ENCODE measurements at regions not wholly inside any gene's neighbourhood (a gene's known extent, or its start where the extent isn't known, plus 50 kb on each side); places are given as distances from the start of the nearest gene placed in this dataset.

- TF ChIP-seq, protein P1, sequence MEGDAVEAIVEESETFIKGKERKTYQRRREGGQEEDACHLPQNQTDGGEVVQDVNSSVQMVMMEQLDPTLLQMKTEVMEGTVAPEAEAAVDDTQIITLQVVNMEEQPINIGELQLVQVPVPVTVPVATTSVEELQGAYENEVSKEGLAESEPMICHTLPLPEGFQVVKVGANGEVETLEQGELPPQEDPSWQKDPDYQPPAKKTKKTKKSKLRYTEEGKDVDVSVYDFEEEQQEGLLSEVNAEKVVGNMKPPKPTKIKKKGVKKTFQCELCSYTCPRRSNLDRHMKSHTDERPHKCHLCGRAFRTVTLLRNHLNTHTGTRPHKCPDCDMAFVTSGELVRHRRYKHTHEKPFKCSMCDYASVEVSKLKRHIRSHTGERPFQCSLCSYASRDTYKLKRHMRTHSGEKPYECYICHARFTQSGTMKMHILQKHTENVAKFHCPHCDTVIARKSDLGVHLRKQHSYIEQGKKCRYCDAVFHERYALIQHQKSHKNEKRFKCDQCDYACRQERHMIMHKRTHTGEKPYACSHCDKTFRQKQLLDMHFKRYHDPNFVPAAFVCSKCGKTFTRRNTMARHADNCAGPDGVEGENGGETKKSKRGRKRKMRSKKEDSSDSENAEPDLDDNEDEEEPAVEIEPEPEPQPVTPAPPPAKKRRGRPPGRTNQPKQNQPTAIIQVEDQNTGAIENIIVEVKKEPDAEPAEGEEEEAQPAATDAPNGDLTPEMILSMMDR (IDR thresholded peaks at IDR 0.05) = no peak
- ChIA-PET POLR2A (no interaction called here), CTCF (no interaction called here)
- H3K4me1 Mint-ChIP-seq = peaks cover 4% of the 10 kb centered on the region
- no peak overlapping the region for H3K4me3 Mint-ChIP-seq
- DNase-seq (no peak), ATAC-seq (ENCODE audit: low read depth) (no peak)
- no peaks in the 10 kb centered on the region for H3K36me3 Mint-ChIP-seq (ENCODE audit: low read depth)
- H3K9me3 Mint-ChIP-seq = no peaks in the 10 kb centered on the region
- H3K27ac Mint-ChIP-seq = no peak overlapping the region
- intact Hi-C loops (cut with micrococcal nuclease) = no loop called here
- H3K27me3 Mint-ChIP-seq = no peaks in the 10 kb centered on the region
These were observed 119.2 kb upstream of the CCN2 start for GRCh38 chr6:132070356-132070755.

DNA sequence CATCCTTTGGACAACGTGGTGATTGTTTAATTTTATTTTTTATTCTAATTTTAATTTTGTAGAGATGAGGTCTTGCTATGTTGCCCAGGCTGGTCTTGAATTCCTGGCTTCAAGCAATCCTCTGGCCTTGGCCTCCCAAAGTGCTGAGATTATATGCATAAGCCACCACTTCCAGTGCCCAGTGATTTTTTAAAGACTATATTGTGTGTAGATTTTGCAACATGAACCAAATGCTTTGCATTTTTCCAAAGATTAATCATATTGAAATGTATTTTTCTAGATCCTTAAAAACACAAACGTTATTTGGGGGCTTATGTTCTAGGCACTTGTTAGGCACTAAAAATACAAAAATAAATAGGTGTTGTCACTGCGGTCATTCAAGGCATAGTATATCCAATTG, 117.6 kb upstream of the CCN2 start:
- POLR2A ChIA-PET = no interaction called here
- ATAC-seq (ENCODE audit: low read depth) (no peak), DNase-seq (no peak)
- no peak overlapping the region for H3K4me3 Mint-ChIP-seq
- no peaks in the 10 kb centered on the region for H3K36me3 Mint-ChIP-seq (ENCODE audit: low read depth)
- H3K9me3 Mint-ChIP-seq = no peaks in the 10 kb centered on the region
- TF ChIP-seq, protein P1 (IDR thresholded peaks at IDR 0.05) = no peak
- H3K27ac Mint-ChIP-seq = no peak overlapping the region
- H3K27me3 Mint-ChIP-seq = no peaks in the 10 kb centered on the region
- peaks cover 4% of the 10 kb centered on the region for H3K4me1 Mint-ChIP-seq
- CTCF ChIA-PET = no interaction called here
- intact Hi-C loops (cut with micrococcal nuclease) = no loop called here

- DNase-seq (no peak), ATAC-seq (ENCODE audit: low read depth) (no peak)
- H3K27me3 Mint-ChIP-seq = no peaks in the 10 kb centered on the region
- TF ChIP-seq, protein P1 (IDR thresholded peaks at IDR 0.05) = no peak
- H3K4me3 Mint-ChIP-seq = no peak overlapping the region
- no peaks in the 10 kb centered on the region for H3K36me3 Mint-ChIP-seq (ENCODE audit: low read depth)
- peaks cover 4% of the 10 kb centered on the region for H3K4me1 Mint-ChIP-seq
- H3K27ac Mint-ChIP-seq = no peak overlapping the region
- ChIA-PET POLR2A (no interaction called here), CTCF (no interaction called here)
- H3K9me3 Mint-ChIP-seq = no peaks in the 10 kb centered on the region
- intact Hi-C loops (cut with micrococcal nuclease) = no loop called here
These were observed 116.1 kb upstream of the CCN2 start for GRCh38 chr6:132067286-132067685.

GRCh38 chr6:132065556-132065955, 114.4 kb upstream of the CCN2 start:
- TF ChIP-seq, protein P1 (IDR thresholded peaks at IDR 0.05) = no peak
- no peak overlapping the region for H3K27ac Mint-ChIP-seq
- intact Hi-C loops (cut with micrococcal nuclease) = no loop called here
- POLR2A ChIA-PET = no interaction called here
- no peaks in the 10 kb centered on the region for H3K36me3 Mint-ChIP-seq (ENCODE audit: low read depth)
- DNase-seq (no peak), ATAC-seq (ENCODE audit: low read depth) (no peak)
- no peaks in the 10 kb centered on the region for H3K27me3 Mint-ChIP-seq
- peaks cover 4% of the 10 kb centered on the region for H3K4me1 Mint-ChIP-seq
- CTCF ChIA-PET = no interaction called here
- no peak overlapping the region for H3K4me3 Mint-ChIP-seq
- no peaks in the 10 kb centered on the region for H3K9me3 Mint-ChIP-seq

DNA sequence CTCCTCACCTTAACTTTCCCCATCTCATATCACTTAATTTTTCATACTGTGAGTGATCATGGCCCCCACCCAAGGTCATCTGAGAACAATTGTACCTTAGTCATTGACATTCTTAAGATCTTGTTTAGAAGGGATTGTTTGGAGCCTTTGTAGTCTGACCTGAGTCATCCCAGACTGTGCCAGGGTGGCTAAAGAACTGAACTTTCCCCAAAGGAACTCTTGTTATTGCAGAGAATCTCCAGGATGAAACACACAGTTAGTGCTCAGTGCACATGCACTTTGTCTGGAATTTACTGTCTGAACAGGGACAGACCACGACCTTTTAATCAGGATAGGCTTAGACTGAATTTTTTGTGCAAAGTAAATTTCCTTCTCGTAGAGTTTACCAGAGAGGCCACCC, 112.6 kb upstream of the CCN2 start:
- Mint-ChIP-seq H3K4me3 (no peak overlapping the region), H3K36me3 (ENCODE audit: low read depth) (no peaks in the 10 kb centered on the region), H3K4me1 (no peaks in the 10 kb centered on the region), H3K9me3 (no peaks in the 10 kb centered on the region), H3K27ac (no peak overlapping the region), H3K27me3 (no peaks in the 10 kb centered on the region)
- ChIA-PET CTCF (no interaction called here), POLR2A (no interaction called here)
- no peak for ATAC-seq (ENCODE audit: low read depth)
- TF ChIP-seq, protein P1 (IDR thresholded peaks at IDR 0.05) = no peak
- no peak for DNase-seq
- intact Hi-C loops (cut with micrococcal nuclease) = no loop called here
